ENCODE measurements at regions not wholly inside any gene's neighbourhood (a gene's known extent, or its start where the extent isn't known, plus 50 kb on each side); places are given as distances from the start of the nearest gene placed in this dataset.
"Not testable (repeated sequence)": the region's sequence is repeated elsewhere in the genome, so short reads cannot be mapped to it uniquely, and the experiment has no call there.

- DNase-seq = no peak
Observed at GRCh38 chrX:77298296-77298695, 148.9 kb upstream of the FGF16 start.

GRCh38 chrX:77298790-77299189, 148.4 kb upstream of the FGF16 start:
- in situ Hi-C loops (cut with HindIII; ENCODE audit: low pct_ligation_motif_present, low pct_unique_long_range_greater_than_20kb, low sequenced_read_pairs) = no loop called here
- DNase-seq = no peak

More at GRCh38 chrX:77298296-77298695, 148.9 kb upstream of the FGF16 start:
- in situ Hi-C loops (cut with HindIII; ENCODE audit: low pct_ligation_motif_present, low pct_unique_long_range_greater_than_20kb, low sequenced_read_pairs) = no loop called here

GRCh38 chrX:77299549-77299948, 147.6 kb upstream of the FGF16 start:
- DNase-seq = no peak
- in situ Hi-C loops (cut with HindIII; ENCODE audit: low pct_ligation_motif_present, low pct_unique_long_range_greater_than_20kb, low sequenced_read_pairs) = no loop called here

GRCh38 chrX:77342004-77342403, 105.2 kb upstream of the FGF16 start:
- in situ Hi-C loops (cut with HindIII; ENCODE audit: low pct_ligation_motif_present, low pct_unique_long_range_greater_than_20kb, low sequenced_read_pairs) = no loop called here
- DNase-seq = no peak

- in situ Hi-C loops (cut with HindIII; ENCODE audit: low pct_ligation_motif_present, low pct_unique_long_range_greater_than_20kb, low sequenced_read_pairs) = no loop called here
- no peak for DNase-seq
Observed at GRCh38 chrX:77346859-77347258, 100.3 kb upstream of the FGF16 start.

GRCh38 chrX:77347572-77347971, 99.6 kb upstream of the FGF16 start:
- no peak for DNase-seq

GRCh38 chrX:77389891-77390290, 57.3 kb upstream of the FGF16 start:
- in situ Hi-C loops (cut with HindIII; ENCODE audit: low pct_ligation_motif_present, low pct_unique_long_range_greater_than_20kb, low sequenced_read_pairs) = no loop called here
- no peak for DNase-seq

More at GRCh38 chrX:77347572-77347971, 99.6 kb upstream of the FGF16 start:
- in situ Hi-C loops (cut with HindIII; ENCODE audit: low pct_ligation_motif_present, low pct_unique_long_range_greater_than_20kb, low sequenced_read_pairs) = no loop called here

GRCh38 chrX:77390365-77390764, 56.8 kb upstream of the FGF16 start:
- in situ Hi-C loops (cut with HindIII; ENCODE audit: low pct_ligation_motif_present, low pct_unique_long_range_greater_than_20kb, low sequenced_read_pairs); DNase-seq: not testable (repeated sequence)

- in situ Hi-C loops (cut with HindIII; ENCODE audit: low pct_ligation_motif_present, low pct_unique_long_range_greater_than_20kb, low sequenced_read_pairs) = no loop called here
- no peak for DNase-seq
Observed at GRCh38 chrX:77396781-77397180, 50.4 kb upstream of the FGF16 start.
